ENCODE measurements at regions not wholly inside any gene's neighbourhood (a gene's known extent, or its start where the extent isn't known, plus 50 kb on each side); places are given as distances from the start of the nearest gene placed in this dataset.

DNA sequence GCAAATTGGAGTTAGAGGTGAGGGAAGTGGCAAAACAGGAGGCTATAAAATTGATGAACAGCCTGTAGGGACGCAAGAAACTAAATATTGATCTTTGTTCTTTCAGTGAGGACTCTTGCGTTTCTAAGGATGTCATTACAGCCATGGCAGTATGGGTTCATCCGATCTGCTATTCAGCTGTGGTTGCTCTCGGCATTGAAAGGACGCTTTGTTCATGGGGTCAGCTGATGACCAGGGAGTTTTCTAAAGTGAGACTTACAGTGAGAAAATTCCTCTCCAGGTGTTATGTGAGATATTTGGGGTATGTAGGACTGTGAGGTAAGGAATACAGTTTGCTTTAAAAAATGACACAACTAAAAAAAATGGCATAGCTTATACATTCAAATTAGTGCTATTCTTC, 52.7 kb upstream of the PELI1 start:
- peak; percentile 47 for DNase-seq (ENCODE audit: low spot score)

DNA sequence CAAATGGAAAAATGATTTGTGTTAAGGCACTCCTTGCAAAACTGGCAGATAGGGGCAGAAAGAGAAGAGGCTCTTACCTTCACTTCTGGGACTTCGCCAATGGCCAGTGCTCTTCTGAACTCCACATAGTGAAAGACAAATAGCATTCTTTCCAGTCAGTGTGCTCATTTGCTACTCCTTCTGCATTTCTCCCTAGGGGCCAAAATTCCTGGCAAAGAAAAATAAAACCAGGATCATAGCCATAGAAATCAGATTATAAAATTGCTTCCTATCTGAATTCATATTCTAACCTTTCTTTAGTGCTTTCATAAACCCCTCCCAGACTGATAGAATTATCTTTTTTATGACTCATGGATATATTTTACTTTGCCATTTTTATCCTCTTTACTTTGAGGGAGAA, 56.9 kb upstream of the PELI1 start:
- no peak for DNase-seq (ENCODE audit: low spot score)

DNA sequence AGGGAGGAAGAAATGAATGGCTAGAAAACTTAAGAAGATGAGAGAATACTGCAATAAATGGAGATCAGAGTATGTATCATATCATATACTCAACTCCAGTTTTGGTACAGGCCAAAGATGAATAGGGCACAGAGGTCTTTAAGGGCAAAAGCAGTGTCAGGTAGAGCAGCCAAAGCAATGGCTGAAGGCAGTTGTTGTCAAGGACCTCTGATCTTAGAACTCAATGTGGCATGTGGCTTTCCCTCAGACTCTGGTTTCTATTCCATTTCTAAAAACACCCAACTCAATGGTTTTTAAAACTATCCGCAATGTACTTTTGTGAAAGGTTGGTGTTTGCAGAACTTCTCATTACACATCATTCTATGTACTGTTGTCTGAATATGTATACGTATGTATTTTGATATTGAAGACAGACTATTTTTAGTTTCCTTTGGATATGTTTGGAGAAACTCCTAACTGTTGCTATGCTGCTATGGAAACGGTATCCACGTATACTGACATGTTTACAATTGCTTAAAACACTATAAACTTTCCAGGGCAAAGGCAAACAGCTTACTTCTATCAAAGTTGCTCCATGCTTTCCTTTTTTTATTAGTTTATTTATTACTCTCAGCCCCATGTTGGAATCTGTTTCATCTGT, 58.1 kb upstream of the PELI1 start:
- DNase-seq (ENCODE audit: low spot score): no peak

DNA sequence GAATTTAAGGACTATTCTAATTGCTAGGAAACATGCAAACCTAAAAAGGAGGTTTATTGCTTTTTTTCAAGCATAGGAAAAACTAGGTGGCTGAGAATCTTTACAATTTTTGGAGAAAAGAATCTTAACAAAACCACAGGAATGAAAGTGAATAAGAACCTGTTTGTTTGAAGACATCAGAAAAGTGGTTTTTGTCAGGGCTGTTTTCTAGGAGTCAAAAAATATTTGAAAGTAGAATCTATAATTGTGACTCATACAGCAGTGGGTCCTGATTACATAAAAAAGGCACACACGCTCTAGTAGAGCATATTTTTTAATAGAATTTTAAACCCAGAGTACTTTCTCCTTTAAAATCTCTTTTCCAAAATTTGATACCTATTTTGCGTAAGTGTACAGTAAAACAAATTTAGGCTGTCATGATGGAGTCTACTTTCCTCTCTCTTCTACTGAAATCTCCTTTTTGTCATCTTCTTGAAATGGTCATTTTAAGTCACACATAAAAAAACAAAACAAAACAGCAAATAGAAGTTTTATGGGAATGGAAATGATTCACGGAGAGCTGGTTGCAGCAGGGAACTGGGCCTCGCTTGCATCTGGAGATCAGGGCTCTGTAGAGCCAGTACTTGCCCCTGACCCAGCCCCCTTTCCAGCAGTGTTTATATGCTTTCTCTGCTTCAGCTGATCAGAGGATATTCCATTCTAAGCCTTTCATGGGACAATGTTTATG, 59.1 kb upstream of the PELI1 start:
- no peak for DNase-seq (ENCODE audit: low spot score)

- peak; percentile 55 for DNase-seq (ENCODE audit: low spot score)
Measured at GRCh38 chr2:64203858-64204632, 59.8 kb upstream of the PELI1 start.

DNA sequence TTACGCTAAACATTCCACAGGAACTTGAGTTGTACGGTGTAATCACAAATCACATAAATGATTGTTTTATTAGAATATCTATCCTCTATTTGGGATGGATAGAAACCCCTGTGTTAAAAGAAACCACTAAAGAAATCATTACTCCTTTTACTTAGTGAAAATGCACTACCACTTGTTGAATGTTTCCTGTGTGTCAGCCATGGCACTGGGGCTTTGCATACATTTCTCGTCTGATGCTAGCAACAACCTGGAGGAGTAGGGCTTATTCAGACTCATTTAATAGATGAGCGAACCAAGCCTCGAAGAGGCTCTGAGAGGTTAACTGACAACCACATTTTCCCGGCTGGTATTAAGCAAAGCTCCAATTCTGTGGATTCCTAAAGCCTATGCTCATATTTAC, 60.5 kb upstream of the PELI1 start:
- no peak for DNase-seq (ENCODE audit: low spot score)

DNA sequence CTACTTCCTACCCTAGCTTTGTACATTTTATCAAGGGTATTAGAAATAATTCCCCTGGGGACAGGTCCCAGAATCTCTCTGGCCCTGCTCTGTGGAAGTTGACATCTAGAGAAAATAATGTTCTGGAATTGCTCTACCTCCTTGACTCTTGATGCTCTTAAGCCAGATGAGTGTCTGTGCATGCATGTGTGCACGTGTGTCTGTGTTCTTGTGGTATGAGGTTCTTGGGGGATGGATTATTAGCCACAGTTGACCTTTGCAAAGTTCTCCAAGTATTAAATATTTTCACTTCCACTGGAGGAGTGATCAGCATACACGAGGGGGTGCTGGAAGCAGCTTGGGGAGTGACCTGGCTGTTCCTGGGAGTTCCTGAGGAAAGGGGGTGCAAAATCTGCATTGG, 61.2 kb upstream of the PELI1 start:
- DNase-seq (ENCODE audit: low spot score): no peak

DNA sequence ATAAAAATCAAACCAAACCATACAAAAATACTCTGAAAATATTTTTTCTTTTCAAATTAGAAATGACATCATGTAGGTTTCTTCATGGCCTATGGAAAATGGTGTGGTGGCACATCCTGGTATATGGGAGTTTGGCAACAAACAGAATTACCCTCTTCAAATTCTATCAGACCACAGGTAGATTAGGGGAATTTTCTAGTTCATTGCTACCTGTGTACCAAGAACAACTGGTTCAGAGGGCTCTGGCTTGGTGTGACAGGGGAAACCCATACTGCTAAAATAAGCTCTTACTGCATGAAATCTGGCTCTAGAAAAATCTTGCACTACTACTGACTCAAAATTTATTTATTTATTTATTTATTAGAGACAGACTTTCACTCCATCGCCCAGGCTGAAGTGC, 63.4 kb upstream of the PELI1 start:
- no peak for DNase-seq (ENCODE audit: low spot score)

GRCh38 chr2:64210816-64211215, 66.6 kb upstream of the PELI1 start:
- no peak for DNase-seq (ENCODE audit: low spot score)

DNA sequence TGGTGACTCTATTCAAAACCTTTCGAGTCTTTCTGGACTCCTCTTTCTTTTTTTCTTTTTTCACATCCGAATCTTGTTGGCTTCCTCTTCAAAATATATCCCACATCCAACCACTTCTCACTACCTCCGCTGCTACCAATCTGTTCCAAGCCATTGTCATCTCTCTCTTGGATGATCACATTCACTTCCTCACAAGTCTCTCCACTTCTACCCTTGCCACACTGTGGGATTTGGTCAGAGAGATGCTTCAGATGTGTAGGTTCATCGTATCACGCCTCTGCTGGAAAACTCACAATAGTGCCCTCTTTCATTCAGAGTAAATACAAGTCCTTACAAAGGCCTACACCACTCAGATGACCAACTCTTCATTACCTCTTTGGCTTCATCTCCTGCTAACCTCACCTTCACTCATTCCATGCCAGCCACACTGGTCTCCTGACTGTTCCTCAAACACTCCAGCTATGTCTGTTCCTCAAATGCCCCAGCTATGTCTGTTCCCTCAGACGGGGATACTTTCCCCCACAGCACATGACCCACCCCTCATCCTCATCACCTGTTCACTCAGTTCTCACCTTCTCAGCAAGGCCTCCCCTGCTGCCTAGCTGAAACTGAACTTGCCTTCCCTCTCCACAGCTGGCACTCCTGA, 67.2 kb upstream of the PELI1 start:
- DNase-seq (ENCODE audit: low spot score): no peak

GRCh38 chr2:64212346-64212745, 68.1 kb upstream of the PELI1 start:
- DNase-seq (ENCODE audit: low spot score): no peak

- DNase-seq (ENCODE audit: low spot score): no peak
Measured at GRCh38 chr2:64212801-64213321, 68.6 kb upstream of the PELI1 start.

DNA sequence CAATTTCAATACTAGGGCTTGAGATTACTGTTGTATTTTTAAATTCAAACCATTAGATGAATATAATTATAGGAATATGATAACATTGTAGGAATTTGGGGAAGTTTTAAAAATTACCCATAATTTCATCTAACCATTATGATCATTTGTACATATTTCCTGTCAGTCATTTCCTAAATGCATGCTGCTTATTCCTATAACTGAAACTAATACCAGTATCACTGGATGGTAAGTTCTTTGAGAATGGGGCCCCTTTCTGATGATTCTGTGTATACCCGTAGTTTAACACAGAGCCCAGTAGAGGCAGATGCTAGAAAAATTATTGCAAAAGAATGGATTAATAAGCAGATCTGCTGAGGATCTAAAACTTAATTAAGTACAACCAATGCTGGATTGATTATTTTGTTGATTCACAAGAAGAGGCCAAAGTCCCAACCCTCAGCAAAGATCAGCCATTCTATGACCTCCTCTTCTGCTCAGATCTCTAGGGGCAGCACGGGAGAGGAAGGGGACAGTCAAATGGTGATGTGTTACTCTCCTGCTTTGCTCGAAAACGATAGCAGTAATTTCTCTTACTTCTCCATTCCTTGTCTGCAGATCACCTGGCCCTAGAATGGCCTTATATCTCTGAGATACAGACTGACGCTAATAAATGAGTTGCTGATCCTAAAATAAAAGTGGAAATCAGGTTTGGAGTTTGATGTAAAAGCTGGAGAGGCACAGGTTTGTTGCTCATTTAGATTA, 69.5 kb upstream of the PELI1 start:
- DNase-seq (ENCODE audit: low spot score): no peak

DNA sequence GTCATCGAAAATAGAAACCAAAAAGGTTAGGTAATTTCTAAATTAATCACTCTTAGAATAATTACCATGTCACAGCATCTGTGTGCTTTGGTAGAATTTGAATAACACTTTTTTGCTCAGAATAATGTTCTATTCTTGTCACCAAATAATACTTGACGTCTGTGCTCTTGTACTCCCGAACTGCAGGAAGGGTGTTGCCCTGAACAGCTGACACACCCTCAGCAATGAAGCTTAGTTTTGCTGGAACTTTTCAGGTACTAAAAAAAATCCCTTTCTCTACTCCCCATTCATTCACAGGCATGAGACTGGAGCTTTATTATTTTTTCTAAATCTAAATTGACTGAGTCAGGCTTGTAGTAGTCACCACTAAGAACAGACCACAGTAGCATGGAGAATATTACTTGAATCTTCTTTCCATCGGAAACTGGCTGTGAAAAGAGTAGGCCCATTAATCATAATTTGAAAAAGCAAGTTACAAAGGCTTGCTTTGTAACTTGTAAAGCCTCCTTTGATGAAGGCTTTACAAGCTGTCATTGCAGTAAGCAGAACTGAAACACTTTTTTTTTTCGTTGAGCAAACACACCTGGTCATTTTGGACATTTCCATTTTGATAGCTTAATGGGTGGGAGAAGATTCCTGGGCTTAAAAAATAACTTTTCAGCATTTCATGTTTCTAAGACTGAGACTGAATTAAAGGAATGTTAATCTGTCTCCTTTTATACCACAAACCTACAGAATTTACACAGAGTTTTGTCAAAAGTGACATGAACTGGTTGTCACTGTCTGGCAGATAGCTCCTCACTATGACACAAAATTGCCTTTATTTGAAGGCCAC, 70.3 kb upstream of the PELI1 start:
- peak; percentile 79 for DNase-seq (ENCODE audit: low spot score)

DNA sequence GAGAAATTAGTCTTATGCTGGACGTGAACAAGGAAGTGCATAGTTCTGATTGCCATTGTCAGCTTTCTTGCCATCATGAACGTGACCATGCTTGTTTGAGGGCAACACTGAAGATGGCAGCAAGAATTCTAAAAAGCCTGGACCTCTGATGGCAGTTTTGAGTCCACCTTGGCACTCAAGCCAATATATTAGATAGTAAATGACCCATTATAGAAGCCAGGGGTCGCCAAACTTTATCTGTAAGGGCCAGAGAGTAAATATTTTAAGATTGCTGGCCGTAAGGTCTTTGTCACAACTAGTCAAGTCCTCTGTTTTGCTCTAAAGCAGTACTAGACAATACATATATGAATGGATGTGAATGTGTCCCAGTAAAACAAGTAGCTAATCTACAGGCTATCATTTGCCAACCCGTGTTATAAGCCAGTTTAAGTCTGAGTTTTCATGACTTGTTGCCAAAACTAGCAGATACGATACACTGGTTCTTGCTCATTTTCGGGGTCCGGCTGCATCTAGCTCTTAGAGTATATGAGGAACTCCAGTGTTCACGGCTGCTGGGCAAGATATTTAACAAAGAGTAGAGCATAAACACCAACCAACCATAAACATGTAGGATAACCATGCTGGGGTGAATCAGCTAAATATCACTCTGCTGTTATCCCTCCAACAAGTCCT, 73.1 kb upstream of the PELI1 start:
- no peak for DNase-seq (ENCODE audit: low spot score)

- no peak for DNase-seq (ENCODE audit: low spot score)
Measured at GRCh38 chr2:64218137-64218802, 74.0 kb upstream of the PELI1 start.

- DNase-seq (ENCODE audit: low spot score): no peak
Measured at GRCh38 chr2:64219149-64219548, 74.9 kb upstream of the PELI1 start.

DNA sequence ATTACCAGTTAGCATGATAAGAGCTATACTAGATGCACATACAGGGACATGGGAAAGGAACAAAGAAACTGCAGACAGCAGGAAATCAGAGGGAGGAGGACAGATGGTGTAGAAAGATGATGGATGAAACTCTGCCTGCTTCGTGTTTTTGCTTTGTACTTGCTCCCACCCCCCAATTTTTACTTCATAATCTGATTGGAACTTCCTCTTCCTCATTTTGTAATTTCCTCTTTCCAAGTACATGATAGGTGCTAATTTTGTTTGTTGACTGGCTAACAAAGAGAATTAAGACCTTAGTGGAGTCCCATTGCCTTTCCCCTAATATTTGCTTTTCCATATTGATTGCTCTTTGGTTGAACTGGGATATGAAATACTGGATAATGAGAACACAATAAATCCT, 76.0 kb upstream of the PELI1 start:
- no peak for DNase-seq (ENCODE audit: low spot score)

DNA sequence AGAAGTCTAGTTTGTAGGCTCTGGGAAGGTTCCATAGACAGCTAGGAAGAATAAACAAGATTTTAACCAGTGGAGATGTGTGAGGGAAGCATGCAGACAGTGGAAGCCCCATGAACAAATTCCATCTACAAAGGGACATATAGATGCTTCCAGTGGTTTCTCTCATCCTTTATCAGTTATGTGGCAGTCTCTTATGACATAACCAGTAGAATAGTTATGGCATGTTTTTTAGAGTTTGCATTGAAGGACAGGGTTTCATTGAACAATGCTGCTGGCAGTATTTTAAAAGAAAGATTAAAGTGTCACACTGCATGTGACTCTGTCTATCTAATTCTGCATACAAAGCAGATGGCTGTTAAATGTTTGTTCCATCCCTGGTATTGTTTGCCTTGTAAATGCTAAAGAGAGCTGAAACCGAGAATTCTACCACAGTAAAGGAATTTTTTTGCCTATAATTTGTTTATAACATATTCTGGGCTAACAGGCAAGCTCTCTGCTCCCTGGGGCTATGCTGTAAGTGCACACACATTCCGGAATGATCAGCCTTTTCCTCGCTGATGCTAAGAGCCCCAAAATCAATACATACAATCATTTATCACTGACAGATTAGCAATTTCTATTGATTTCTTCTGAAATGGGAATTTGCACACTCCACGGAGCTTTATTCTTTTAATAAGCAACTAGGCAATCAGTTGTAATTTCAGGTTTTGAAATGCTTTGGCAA, 76.8 kb upstream of the PELI1 start:
- no peak for DNase-seq (ENCODE audit: low spot score)
